Pancreas (tissue), 10 donors: ENCODE measurements at regions not wholly inside any gene's neighbourhood (a gene's known extent, or its start where the extent isn't known, plus 50 kb on each side); places are given as distances from the start of the nearest gene placed in this dataset.

Experiments
- ATAC-seq, 4 donors: fragments of 200-7000 bp; cut with Tn5 transposase; one replicate each; pipeline versions ENCODE4 v1.8.0 to v1.9.1; 2020; ENCODE audit warnings: mild to moderate bottlenecking in 4 of 4, moderate library complexity in 4 of 4
- DNase-seq, 6 donors: peaks; one replicate each; pipeline ENCODE4 v3.0.0-alpha.2; 2020
- FAIRE-seq: peaks from 2 replicates; lab custom pipeline; 2012; peaks lifted over from hg19 to GRCh38; lab: Jason Lieb, UNC
- H3K27ac ChIP-seq, 4 donors: fragments of 200-600 bp; sonication (generic); 1 replicate in 3 of 4; 2 replicates in 1 of 4; pipeline versions ENCODE4 v1.5.0 to v1.8.0; 2020
- H3K27me3 ChIP-seq, 4 donors: fragments of 200-600 bp; one replicate each; pipeline ENCODE4 v1.8.0; 2021
- H3K36me3 ChIP-seq, 3 donors: fragments of 200-600 bp; sonication (generic) in 1 of 3; one replicate each; pipeline versions ENCODE4 v1.5.0 to v1.8.0; 2020 to 2021
- H3K4me1 ChIP-seq, 3 donors: fragments of 200-600 bp; one replicate each; pipeline ENCODE4 v1.8.0; 2021
- H3K4me3 ChIP-seq, 4 donors: fragments of 200-600 bp; sonication (generic) in 2 of 4; one replicate each; pipeline versions ENCODE4 v1.5.0 to v1.8.0; 2020 to 2021
- H3K9me3 ChIP-seq, 4 donors: fragments of 200-600 bp; one replicate each; pipeline ENCODE4 v1.8.0; 2021
- WGBS, 2 donors: extraction: QIAGEN DNeasy Blood & Tissue Kit; methylation state at CpG; one replicate each; pipeline ENCODE4 v1.1.7; 2013; 5-methylcytosine and 5-hydroxymethylcytosine counted together
- intact Hi-C, 3 donors: fragments of 100-400 bp; cut with DNase I; formaldehyde crosslinking; loops; one replicate each; pipeline versions ENCODE4 v1.11.1 to v1.14.2; 2022
- TF ChIP-seq, protein P1 (sequence below), 4 donors: fragments of 200-600 bp; sonication (generic) in 3 of 4; IDR thresholded peaks; one replicate each; pipeline versions ENCODE4 v1.5.0 to v1.8.0; 2021; ENCODE audit warnings: antibody characterized with exemption in 4 of 4
- donor health status: healthy with polysubstance abuse.
- donor health status: DM: no; HTN: no; CAD: no; lungs with moderate emphysema.
- donor health status: DM: no; HTN: no; CAD: no.
- donor health status: control.
- donor health status: control.
- donor health status: Bipolar disorder and iron deficiency.
- donor health status: DM: yes; HTN: yes; CAD: no.
- donor health status: DM: no; HTN: no; CAD: no.
- donor health status: DM: no; HTN: no; CAD: no.
- donor health status: DM: yes; HTN: yes; CAD: no.

DNA sequence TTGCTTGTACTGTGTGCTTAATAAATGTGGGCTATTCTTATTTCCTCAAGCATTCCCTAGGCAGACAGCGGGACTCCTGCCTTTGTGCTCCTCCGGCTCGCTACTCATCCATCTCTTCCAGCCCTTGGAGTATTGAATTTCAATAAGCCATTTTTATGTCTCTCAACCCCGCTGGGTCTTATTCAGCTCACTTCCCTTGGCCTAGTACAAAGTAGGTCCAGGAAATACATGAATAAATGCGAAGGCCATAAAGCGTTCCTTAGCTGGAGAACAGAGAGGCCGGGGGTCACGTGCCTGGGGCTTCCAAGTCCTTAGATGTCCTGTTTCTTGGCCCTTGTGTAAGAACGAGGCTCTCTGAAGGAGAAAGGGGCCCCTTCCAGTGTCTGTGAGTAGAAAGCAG is 236.7 kb upstream of the ASIC2 start:
- TF ChIP-seq, protein P1, sequence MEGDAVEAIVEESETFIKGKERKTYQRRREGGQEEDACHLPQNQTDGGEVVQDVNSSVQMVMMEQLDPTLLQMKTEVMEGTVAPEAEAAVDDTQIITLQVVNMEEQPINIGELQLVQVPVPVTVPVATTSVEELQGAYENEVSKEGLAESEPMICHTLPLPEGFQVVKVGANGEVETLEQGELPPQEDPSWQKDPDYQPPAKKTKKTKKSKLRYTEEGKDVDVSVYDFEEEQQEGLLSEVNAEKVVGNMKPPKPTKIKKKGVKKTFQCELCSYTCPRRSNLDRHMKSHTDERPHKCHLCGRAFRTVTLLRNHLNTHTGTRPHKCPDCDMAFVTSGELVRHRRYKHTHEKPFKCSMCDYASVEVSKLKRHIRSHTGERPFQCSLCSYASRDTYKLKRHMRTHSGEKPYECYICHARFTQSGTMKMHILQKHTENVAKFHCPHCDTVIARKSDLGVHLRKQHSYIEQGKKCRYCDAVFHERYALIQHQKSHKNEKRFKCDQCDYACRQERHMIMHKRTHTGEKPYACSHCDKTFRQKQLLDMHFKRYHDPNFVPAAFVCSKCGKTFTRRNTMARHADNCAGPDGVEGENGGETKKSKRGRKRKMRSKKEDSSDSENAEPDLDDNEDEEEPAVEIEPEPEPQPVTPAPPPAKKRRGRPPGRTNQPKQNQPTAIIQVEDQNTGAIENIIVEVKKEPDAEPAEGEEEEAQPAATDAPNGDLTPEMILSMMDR (IDR thresholded peaks at IDR 0.05) = no peak
- H3K4me1 ChIP-seq = no peaks in the 10 kb centered on the region
- WGBS, 2 donors = 75 to 76% methylated on average over 9 of the region's 9 CpGs
- H3K9me3 ChIP-seq = no peaks in the 10 kb centered on the region
- no peak overlapping the region for H3K4me3 ChIP-seq
- DNase-seq = no peak
- no peak for FAIRE-seq
- intact Hi-C loops = no loop called here
- no peak for ATAC-seq
- H3K36me3 ChIP-seq = no peaks in the 10 kb centered on the region
- H3K27me3 ChIP-seq = no peaks in the 10 kb centered on the region
- H3K27ac ChIP-seq = no peak overlapping the region

DNA sequence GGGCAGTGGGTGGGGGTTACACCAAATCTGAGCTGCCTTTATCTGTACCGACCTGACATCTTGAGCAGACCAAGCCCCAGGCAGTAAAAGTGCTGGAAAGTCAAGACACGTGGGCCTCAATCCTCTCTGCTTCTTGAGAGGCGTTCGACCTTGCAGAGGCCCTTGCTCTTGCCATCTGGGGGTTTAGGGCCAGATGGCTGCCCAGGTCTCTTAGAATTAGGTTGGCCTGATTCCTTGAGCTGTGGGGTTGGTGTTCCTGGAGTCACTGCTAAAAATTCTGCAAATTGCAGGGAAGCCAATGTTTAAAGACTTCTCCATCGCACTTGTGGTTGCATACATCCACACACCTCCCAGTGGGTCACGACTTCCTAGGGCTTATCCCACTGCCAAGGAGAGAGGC is 238.2 kb upstream of the ASIC2 start:
- H3K27me3 ChIP-seq = no peaks in the 10 kb centered on the region
- TF ChIP-seq, protein P1 (IDR thresholded peaks at IDR 0.05) = no peak
- no peaks in the 10 kb centered on the region for H3K9me3 ChIP-seq
- H3K36me3 ChIP-seq = no peaks in the 10 kb centered on the region
- no peaks in the 10 kb centered on the region for H3K4me1 ChIP-seq
- H3K27ac ChIP-seq = no peak overlapping the region
- 64 to 72% methylated on average over 6 of the region's 6 CpGs for WGBS, 2 donors
- intact Hi-C loops = no loop called here
- H3K4me3 ChIP-seq = no peak overlapping the region
- DNase-seq = no peak
- ATAC-seq = no peak
- FAIRE-seq = no peak

DNA sequence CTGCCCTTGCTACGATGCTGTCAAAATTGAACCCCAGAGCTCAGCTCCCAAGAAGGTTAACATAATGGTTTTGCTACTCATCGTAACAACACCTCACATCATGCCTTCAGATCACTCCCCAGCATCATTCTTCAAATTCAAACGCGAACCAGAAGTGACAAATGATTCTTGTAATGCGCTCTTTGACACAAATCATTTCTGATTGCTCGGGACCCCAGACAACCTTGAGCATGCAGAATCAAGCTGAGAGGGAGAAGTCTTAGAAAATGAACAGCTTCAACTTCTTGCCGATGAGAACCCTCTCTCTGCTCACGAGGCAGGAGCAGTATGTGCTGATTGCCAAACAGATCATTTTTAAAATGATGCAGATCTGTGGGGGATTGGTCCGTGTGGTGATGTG is 241.0 kb upstream of the ASIC2 start:
- H3K4me1 ChIP-seq = no peaks in the 10 kb centered on the region
- TF ChIP-seq, protein P1 (IDR thresholded peaks at IDR 0.05) = no peak
- no peak overlapping the region for H3K27ac ChIP-seq
- no peak overlapping the region for H3K4me3 ChIP-seq
- WGBS, 2 donors = 58 to 61% methylated on average over 9 of the region's 9 CpGs
- no peaks in the 10 kb centered on the region for H3K9me3 ChIP-seq
- FAIRE-seq = no peak
- no peak for ATAC-seq
- H3K27me3 ChIP-seq = no peaks in the 10 kb centered on the region
- no peak for DNase-seq
- intact Hi-C loops = no loop called here
- no peaks in the 10 kb centered on the region for H3K36me3 ChIP-seq

DNA sequence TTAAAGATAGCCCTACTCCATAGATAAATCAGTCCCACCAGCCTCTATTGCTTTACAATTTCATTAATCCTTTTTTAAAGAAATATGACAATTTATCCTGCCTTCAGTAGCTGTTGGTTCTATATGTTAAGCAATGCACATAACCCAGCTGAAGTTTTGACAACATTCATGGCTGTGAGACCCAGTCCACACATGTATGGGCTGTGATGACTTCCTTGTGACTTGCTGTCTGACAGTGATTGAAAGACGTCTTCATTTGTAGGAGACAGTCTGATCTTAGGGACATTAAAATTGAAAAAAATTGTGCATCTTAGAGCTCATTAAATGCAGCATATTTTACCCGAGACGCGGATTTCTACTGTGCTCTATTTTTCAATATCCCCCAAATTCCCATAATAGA is 252.0 kb upstream of the ASIC2 start:
- 66 to 75% methylated on average over 4 of the region's 4 CpGs for WGBS, 2 donors
- ATAC-seq = no peak
- intact Hi-C loops = no loop called here
- Histone ChIP-seq H3K27ac (no peak overlapping the region), H3K36me3 (no peaks in the 10 kb centered on the region), H3K27me3 (no peaks in the 10 kb centered on the region), H3K9me3 (no peaks in the 10 kb centered on the region), H3K4me3 (no peak overlapping the region), H3K4me1 (no peaks in the 10 kb centered on the region)
- TF ChIP-seq, protein P1 (IDR thresholded peaks at IDR 0.05) = no peak
- FAIRE-seq = no peak
- no peak for DNase-seq

DNA sequence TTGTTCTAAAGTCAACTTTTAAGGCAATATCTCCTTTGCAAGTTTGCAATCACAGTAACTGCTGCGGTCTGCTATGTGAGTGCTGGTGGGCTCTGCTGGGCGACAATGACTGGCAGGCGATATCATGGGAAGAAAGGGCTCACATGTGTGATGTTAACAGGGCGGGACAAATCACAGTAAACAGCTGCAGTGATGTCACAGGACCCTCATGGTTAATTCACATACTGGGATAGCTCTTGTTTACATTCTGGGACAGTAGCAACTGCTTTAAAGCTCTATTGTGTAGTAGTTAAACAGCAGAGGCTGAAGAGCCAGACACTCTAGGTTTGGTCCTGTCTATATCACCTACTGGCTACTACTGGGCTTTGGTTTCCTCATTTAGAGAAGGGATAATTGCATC is 257.2 kb upstream of the ASIC2 start:
- 57 to 68% methylated on average over 4 of the region's 4 CpGs for WGBS, 2 donors
- H3K27me3 ChIP-seq = no peaks in the 10 kb centered on the region
- intact Hi-C loops = no loop called here
- no peak for FAIRE-seq
- no peaks in the 10 kb centered on the region for H3K9me3 ChIP-seq
- no peak overlapping the region for H3K4me3 ChIP-seq
- DNase-seq = no peak
- ATAC-seq = no peak
- H3K36me3 ChIP-seq = no peaks in the 10 kb centered on the region
- TF ChIP-seq, protein P1 (IDR thresholded peaks at IDR 0.05) = no peak
- H3K27ac ChIP-seq = no peak overlapping the region
- no peaks in the 10 kb centered on the region for H3K4me1 ChIP-seq
